ENCODE measurements at regions not wholly inside any gene's neighbourhood (a gene's known extent, or its start where the extent isn't known, plus 50 kb on each side); places are given as distances from the start of the nearest gene placed in this dataset.

DNA sequence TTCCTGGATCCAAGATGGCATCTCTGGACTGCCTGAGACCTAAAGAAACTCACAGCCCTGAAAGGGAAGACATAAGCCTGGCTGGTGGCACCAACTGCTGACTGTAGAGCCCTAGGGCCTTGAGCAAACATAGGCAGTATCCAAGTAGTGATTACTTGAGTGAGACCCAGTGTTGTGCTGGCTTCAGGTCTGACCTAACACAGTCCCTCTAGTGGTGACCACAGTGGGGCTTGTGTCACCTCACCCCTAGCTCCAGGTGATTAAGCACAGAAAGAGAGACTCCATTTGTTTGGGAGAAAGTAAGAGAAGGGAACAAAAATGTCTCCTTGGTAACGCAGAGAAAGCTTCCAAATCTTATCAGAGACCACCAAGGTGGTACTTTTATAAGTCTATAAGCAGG, 496.3 kb upstream of the HTR2C start:
- TF ChIP-seq, protein P1, sequence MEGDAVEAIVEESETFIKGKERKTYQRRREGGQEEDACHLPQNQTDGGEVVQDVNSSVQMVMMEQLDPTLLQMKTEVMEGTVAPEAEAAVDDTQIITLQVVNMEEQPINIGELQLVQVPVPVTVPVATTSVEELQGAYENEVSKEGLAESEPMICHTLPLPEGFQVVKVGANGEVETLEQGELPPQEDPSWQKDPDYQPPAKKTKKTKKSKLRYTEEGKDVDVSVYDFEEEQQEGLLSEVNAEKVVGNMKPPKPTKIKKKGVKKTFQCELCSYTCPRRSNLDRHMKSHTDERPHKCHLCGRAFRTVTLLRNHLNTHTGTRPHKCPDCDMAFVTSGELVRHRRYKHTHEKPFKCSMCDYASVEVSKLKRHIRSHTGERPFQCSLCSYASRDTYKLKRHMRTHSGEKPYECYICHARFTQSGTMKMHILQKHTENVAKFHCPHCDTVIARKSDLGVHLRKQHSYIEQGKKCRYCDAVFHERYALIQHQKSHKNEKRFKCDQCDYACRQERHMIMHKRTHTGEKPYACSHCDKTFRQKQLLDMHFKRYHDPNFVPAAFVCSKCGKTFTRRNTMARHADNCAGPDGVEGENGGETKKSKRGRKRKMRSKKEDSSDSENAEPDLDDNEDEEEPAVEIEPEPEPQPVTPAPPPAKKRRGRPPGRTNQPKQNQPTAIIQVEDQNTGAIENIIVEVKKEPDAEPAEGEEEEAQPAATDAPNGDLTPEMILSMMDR (IDR thresholded peaks at IDR 0.05): no peak
- no peak for TF ChIP-seq POLR2A (IDR thresholded peaks at IDR 0.05)

Data from esophagus squamous epithelium (tissue), 4 donors.